ENCODE measurements at regions not wholly inside any gene's neighbourhood (a gene's known extent, or its start where the extent isn't known, plus 50 kb on each side); places are given as distances from the start of the nearest gene placed in this dataset.

GRCh38 chr5:3891113-3891512, 295.5 kb downstream of the IRX1 start:
- no peaks in the 10 kb centered on the region for H3K9me3 ChIP-seq
- no peaks in the 10 kb centered on the region for H3K4me1 ChIP-seq (ENCODE audit: control insufficient read depth in 1 of 2, low read depth in 2 of 2)
- ATAC-seq (ENCODE audit: insufficient number of reproducible peaks, low FRiP score, low read depth) (no peak), DNase-seq (ENCODE audit: low spot score) (no peak)
- H3K36me3 ChIP-seq: no peaks in the 10 kb centered on the region
- H3K27ac ChIP-seq: no peak overlapping the region
- TF ChIP-seq, protein P1, sequence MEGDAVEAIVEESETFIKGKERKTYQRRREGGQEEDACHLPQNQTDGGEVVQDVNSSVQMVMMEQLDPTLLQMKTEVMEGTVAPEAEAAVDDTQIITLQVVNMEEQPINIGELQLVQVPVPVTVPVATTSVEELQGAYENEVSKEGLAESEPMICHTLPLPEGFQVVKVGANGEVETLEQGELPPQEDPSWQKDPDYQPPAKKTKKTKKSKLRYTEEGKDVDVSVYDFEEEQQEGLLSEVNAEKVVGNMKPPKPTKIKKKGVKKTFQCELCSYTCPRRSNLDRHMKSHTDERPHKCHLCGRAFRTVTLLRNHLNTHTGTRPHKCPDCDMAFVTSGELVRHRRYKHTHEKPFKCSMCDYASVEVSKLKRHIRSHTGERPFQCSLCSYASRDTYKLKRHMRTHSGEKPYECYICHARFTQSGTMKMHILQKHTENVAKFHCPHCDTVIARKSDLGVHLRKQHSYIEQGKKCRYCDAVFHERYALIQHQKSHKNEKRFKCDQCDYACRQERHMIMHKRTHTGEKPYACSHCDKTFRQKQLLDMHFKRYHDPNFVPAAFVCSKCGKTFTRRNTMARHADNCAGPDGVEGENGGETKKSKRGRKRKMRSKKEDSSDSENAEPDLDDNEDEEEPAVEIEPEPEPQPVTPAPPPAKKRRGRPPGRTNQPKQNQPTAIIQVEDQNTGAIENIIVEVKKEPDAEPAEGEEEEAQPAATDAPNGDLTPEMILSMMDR (IDR thresholded peaks at IDR 0.05): no peak
- H3K4me3 ChIP-seq: no peak overlapping the region
- H3K27me3 ChIP-seq (replicated peaks; ENCODE audit: insufficient read depth): no peaks in the 10 kb centered on the region

DNA sequence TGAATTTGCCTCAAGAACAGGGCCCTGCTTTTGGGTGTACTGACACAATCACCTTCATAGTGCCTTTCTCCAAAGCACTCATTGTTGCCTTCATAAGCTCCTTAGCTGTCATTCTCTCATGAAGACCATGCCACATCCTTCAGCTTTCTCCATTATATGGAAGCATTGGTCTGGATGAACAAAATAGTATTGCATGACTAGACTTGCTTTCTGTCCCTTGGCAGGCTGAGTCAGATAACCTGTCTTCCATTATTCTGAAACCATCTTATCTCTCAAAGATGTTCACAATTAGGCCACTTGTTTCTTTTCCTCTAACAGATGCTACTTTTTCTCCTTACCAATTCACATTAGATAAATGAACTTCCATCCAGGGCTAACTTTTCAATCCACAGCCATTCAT, 297.9 kb downstream of the IRX1 start:
- no peaks in the 10 kb centered on the region for H3K9me3 ChIP-seq
- H3K27ac ChIP-seq: no peak overlapping the region
- no peaks in the 10 kb centered on the region for H3K27me3 ChIP-seq (replicated peaks; ENCODE audit: insufficient read depth)
- H3K36me3 ChIP-seq: no peaks in the 10 kb centered on the region
- H3K4me1 ChIP-seq (ENCODE audit: control insufficient read depth in 1 of 2, low read depth in 2 of 2): no peaks in the 10 kb centered on the region
- TF ChIP-seq, protein P1 (IDR thresholded peaks at IDR 0.05): no peak
- DNase-seq (ENCODE audit: low spot score) (no peak), ATAC-seq (ENCODE audit: insufficient number of reproducible peaks, low FRiP score, low read depth) (no peak)
- H3K4me3 ChIP-seq: no peak overlapping the region

GRCh38 chr5:3893975-3894374, 298.3 kb downstream of the IRX1 start:
- ATAC-seq (ENCODE audit: insufficient number of reproducible peaks, low FRiP score, low read depth) (no peak), DNase-seq (ENCODE audit: low spot score) (no peak)
- H3K36me3 ChIP-seq: no peaks in the 10 kb centered on the region
- no peaks in the 10 kb centered on the region for H3K9me3 ChIP-seq
- no peaks in the 10 kb centered on the region for H3K27me3 ChIP-seq (replicated peaks; ENCODE audit: insufficient read depth)
- TF ChIP-seq, protein P1 (IDR thresholded peaks at IDR 0.05): no peak
- no peak overlapping the region for H3K27ac ChIP-seq
- H3K4me3 ChIP-seq: no peak overlapping the region
- H3K4me1 ChIP-seq (ENCODE audit: control insufficient read depth in 1 of 2, low read depth in 2 of 2): no peaks in the 10 kb centered on the region

- Histone ChIP-seq H3K36me3 (no peaks in the 10 kb centered on the region), H3K27ac (no peak overlapping the region), H3K27me3 (replicated peaks; ENCODE audit: insufficient read depth) (no peaks in the 10 kb centered on the region), H3K4me3 (no peak overlapping the region), H3K9me3 (no peaks in the 10 kb centered on the region), H3K4me1 (ENCODE audit: control insufficient read depth in 1 of 2, low read depth in 2 of 2) (no peaks in the 10 kb centered on the region)
- ATAC-seq (ENCODE audit: insufficient number of reproducible peaks, low FRiP score, low read depth) (no peak), DNase-seq (ENCODE audit: low spot score) (no peak)
- TF ChIP-seq, protein P1 (IDR thresholded peaks at IDR 0.05): no peak
Observed at GRCh38 chr5:3896098-3896497, 300.5 kb downstream of the IRX1 start.

DNA sequence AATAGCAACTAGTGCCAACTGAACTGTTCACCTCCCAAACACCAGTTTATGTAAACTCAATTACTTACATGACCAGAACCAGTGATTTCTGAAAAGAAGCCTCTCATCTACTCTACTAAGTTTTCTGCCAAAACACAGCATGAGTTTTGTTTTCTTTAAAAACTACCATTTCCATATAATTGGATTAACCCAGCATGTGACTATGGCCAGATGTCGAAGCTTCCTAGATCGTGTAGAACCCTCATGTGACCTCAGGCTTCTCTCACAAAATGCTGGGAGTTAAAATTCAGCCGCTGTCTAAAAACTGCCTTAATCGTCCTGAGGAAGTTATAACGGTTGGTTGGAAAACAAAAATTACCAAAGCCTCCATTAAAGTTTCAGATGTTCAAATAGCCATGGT, 303.5 kb downstream of the IRX1 start:
- ATAC-seq (ENCODE audit: insufficient number of reproducible peaks, low FRiP score, low read depth) (no peak), DNase-seq (ENCODE audit: low spot score) (no peak)
- no peaks in the 10 kb centered on the region for H3K27me3 ChIP-seq (replicated peaks; ENCODE audit: insufficient read depth)
- no peaks in the 10 kb centered on the region for H3K36me3 ChIP-seq
- TF ChIP-seq, protein P1 (IDR thresholded peaks at IDR 0.05): no peak
- H3K4me3 ChIP-seq: no peak overlapping the region
- no peaks in the 10 kb centered on the region for H3K4me1 ChIP-seq (ENCODE audit: control insufficient read depth in 1 of 2, low read depth in 2 of 2)
- no peaks in the 10 kb centered on the region for H3K9me3 ChIP-seq
- no peak overlapping the region for H3K27ac ChIP-seq

Measured in thoracic aorta (tissue), 2 donors.